ES-I3 (cell line): ENCODE measurements at regions not wholly inside any gene's neighbourhood (a gene's known extent, or its start where the extent isn't known, plus 50 kb on each side); places are given as distances from the start of the nearest gene placed in this dataset.

Experiments
- H3K36me3 ChIP-seq: 2 replicates; pipeline ENCODE4 v1.6.1; 2013; ENCODE audit warnings: mild to moderate bottlenecking, low read length, control low read depth, moderate library complexity; ENCODE audit not compliant: insufficient read depth
- H3K4me1 ChIP-seq: 2 replicates; pipeline ENCODE4 v1.6.1; 2013; ENCODE audit warnings: mild to moderate bottlenecking, control low read depth, low read length; ENCODE audit not compliant: insufficient read depth
- H3K9ac ChIP-seq: 2 replicates; pipeline ENCODE4 v1.6.1; 2013; ENCODE audit warnings: low read depth, mild to moderate bottlenecking, low read length, moderate library complexity
- H3K9me3 ChIP-seq: 2 replicates; pipeline ENCODE4 v1.6.1; 2013; ENCODE audit warnings: mild to moderate bottlenecking, low read length, moderate library complexity; ENCODE audit not compliant: control insufficient read depth, insufficient read depth

DNA sequence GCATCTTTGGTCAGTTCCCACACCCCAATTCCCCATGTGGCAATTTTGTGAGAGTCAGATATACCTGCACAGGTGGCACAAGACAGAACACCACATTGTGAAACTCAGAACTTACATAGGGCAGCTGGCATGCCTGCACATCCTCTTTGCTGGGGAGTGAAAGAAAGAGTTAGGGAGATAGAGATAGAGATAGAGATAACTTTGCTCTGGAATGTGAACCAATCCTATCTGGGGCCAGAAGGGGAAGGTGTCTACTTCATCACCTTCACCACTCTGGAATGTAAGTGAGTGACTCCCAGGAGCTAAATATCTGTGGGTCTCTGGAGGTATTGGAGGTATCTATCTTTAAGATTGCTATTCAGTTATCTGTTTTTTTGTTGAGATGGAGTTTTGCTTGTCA lies 289.2 kb downstream of the OGFRL1 start:
- Histone ChIP-seq H3K36me3 (no peaks in the 10 kb centered on the region), H3K9me3 (no peaks in the 10 kb centered on the region), H3K9ac (no peak overlapping the region), H3K4me1 (no peaks in the 10 kb centered on the region)

DNA sequence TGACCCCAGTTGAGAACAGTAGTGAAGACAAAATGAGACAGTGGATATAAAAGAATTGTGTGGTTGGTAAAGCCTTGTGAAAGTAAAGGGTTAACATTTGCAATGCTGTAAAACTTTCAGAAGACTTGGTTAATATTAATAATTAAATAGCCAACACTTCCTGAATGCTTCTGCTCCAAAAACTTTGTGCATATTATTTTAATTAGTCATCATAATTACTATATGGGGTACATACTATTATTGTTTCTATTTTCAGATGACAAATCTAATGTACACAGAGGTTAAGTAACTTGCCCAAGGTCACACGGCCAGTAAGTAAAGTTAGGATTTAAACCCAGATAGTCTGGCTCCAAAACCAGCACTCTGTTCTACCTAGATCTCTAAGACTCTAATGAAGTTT lies 291.3 kb downstream of the OGFRL1 start:
- Histone ChIP-seq H3K4me1 (no peaks in the 10 kb centered on the region), H3K9me3 (no peaks in the 10 kb centered on the region), H3K36me3 (no peaks in the 10 kb centered on the region), H3K9ac (no peak overlapping the region)

DNA sequence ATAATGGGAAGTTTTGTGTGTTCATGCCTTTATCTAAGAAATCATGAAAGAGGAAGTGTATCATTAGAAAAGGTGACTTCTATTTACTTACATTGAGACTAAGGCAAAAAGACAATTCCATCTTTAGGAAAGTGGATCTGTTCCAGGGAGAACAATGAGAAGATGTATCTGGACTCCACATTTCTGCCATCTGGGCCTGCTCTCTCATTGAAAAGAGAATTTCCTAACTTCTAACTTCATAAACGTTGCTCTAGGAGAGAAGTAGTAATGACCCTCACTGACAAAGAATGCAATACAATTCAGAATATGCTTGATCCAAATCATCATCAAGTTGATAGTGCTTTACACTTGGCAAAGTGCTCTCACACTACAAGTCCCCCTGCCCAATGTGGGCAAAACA lies 294.2 kb downstream of the OGFRL1 start:
- no peaks in the 10 kb centered on the region for H3K4me1 ChIP-seq
- H3K9ac ChIP-seq: no peak overlapping the region
- H3K36me3 ChIP-seq: no peaks in the 10 kb centered on the region
- H3K9me3 ChIP-seq: no peaks in the 10 kb centered on the region

DNA sequence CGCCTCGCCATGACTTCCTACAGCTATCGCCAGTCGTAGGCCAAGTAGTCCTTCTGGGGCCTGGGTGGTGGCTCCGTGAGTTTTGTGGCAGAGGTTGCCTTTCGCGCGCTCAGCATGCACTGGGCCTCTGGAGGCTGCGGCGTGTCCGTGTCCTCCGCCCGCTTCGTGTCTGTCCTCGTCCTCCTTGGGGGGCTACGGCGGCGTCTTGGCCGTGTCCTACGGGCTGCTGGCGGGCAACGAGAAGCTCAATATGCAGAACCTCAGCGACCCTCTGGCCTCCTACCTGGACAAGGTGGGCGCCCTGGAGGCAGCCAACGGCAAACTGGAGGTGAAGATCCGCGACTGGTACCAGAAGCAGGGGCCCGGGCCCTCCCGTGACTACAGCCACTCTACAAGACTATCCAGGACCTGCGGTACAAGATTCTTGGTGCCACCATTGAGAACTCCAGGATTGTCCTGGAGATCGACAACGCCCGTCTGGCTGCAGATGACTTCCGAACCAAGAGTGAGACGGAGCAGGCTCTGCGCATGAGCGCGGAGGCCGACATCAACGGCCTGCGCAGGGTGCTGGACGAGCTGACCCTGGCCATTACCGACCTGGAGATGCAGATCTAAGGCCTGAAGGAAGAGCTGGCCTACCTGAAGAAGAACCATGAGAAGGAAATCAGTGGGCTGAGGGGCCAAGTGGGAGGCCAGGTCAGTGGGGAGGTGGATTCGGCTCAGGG lies 296.3 kb downstream of the OGFRL1 start:
- no peaks in the 10 kb centered on the region for H3K9me3 ChIP-seq
- H3K9ac ChIP-seq: no peak overlapping the region
- H3K36me3 ChIP-seq: no peaks in the 10 kb centered on the region
- no peaks in the 10 kb centered on the region for H3K4me1 ChIP-seq

DNA sequence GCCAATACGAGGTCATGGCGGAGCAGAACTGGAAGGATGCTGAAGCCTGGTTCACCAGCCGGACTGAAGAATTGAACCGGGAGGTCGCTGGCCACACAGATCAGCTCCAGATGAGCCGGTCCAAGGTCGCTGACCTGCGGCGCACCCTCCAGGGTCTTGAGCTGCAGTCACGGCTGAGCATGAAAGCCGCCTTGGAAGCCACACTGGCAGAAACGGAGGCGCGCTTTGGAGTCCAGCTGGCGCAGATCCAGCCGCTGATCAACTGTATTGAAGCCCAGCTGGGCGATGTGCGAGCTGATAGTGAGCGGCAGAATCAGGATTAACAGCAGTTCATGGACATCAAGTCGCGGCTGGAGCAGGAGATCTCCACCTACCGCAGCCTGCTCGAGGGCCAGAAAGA lies 296.9 kb downstream of the OGFRL1 start:
- Histone ChIP-seq H3K36me3 (no peaks in the 10 kb centered on the region), H3K4me1 (no peaks in the 10 kb centered on the region), H3K9ac (no peak overlapping the region), H3K9me3 (no peaks in the 10 kb centered on the region)

DNA sequence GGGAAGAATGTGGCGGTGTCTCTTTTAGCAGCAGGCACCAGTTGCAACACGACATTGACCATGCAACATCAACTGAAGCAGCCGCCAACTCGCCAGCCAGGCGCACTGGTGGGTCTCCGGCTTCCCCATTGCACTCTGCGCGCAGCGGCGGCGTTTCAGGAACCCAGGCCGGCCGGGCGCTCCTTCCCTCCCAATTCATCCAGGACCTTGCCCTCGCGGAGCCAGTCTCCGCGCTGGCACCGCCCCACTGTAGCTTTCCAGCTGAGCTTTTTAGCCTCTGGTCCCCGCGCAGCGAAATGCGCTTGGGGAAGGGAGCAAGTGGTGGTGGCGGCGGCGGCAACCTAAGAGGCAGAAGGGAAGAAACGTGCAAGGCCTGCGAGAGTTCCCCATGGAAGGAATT lies 297.9 kb upstream of the RIMS1 start:
- no peak overlapping the region for H3K9ac ChIP-seq
- no peaks in the 10 kb centered on the region for H3K36me3 ChIP-seq
- H3K9me3 ChIP-seq: no peaks in the 10 kb centered on the region
- no peaks in the 10 kb centered on the region for H3K4me1 ChIP-seq

DNA sequence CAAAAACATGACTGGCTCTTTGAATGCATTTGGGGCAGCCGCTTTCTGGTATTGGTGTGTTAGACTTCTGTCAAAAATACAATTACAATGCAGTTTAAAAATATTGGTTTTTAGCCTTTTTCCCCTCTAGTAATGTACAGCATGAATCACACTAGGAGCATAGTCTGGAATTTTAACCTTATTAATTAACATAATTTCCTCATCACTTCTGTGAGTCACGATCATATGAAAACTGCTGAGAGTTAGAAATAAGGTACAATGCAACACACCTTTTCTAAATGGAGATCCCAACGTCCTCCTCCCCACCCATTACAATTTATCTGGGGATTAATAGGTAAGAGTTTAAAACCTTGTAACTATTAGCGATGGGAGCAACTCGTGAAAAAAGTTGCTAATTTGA lies 297.1 kb upstream of the RIMS1 start:
- H3K36me3 ChIP-seq: no peaks in the 10 kb centered on the region
- no peak overlapping the region for H3K9ac ChIP-seq
- H3K9me3 ChIP-seq: no peaks in the 10 kb centered on the region
- no peaks in the 10 kb centered on the region for H3K4me1 ChIP-seq

DNA sequence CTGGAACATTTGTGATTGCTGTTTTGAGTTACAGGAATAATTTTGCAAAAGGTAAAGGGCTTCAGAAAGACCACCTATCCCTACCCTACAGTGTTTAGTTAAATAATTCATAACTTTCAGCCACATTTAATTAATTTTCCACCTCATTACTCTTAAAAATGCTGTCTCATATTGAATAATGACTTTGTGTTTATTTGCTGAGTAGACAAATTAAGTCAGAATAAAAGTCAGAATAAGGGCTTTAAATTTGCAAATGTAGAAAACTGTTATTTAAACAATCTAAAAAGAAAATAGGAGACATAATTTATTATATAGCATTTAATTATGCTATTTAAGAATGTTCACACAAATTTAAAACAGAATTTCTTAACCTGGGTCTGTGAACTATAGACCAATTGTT lies 293.7 kb upstream of the RIMS1 start:
- H3K9me3 ChIP-seq: no peaks in the 10 kb centered on the region
- no peaks in the 10 kb centered on the region for H3K4me1 ChIP-seq
- no peak overlapping the region for H3K9ac ChIP-seq
- H3K36me3 ChIP-seq: no peaks in the 10 kb centered on the region

DNA sequence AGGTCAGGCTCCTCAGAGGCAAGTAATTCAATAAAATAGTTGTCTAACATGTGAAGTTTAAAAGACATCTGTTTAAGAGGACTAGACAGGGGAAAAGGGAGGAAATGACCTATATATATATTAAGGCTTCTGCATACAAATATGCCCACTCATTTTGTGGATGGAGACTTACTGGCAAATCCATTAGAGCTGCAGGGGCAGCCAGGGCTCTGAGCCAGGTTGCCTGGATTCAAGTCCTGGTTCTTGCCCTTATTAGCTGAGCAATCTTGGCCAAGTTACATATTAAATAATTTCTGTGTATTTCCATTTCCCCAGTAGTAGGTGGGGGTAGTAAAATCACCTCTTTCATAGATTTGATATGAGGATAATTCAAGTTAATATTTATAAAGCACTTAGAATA lies 287.0 kb upstream of the RIMS1 start:
- no peak overlapping the region for H3K9ac ChIP-seq
- no peaks in the 10 kb centered on the region for H3K4me1 ChIP-seq
- no peaks in the 10 kb centered on the region for H3K36me3 ChIP-seq
- no peaks in the 10 kb centered on the region for H3K9me3 ChIP-seq

DNA sequence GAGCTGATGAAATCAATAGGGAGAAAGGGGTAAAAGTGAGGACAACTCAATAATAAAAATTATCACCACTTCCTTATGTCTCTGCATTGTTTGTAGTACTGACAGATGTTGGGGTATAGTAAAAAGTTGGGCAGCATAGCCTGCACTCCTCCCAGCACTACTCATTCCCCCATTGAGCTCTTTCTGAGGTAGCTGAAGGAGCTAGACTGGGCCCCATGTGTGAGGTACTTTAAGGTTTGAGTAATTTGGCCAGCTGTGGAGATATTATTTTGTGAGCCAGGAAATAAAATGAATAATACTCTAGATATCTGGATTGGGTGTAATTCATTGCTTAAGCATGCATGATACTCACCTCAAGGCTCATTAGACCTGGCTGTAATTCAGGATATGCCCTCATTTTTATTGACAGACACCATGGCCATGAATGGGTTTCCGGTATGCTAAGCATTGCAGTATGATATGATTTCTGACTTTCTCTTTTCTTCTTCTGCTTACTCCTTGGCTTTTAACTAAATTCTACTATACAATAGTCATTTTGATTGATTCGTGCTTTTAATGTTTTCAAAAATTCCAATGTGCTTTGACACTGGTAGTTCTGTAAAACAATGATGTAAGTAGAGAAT lies 283.9 kb upstream of the RIMS1 start:
- Histone ChIP-seq H3K36me3 (no peaks in the 10 kb centered on the region), H3K9me3 (no peaks in the 10 kb centered on the region), H3K4me1 (no peaks in the 10 kb centered on the region; the same call in 1 of the 2 replicates), H3K9ac (no peak overlapping the region)

DNA sequence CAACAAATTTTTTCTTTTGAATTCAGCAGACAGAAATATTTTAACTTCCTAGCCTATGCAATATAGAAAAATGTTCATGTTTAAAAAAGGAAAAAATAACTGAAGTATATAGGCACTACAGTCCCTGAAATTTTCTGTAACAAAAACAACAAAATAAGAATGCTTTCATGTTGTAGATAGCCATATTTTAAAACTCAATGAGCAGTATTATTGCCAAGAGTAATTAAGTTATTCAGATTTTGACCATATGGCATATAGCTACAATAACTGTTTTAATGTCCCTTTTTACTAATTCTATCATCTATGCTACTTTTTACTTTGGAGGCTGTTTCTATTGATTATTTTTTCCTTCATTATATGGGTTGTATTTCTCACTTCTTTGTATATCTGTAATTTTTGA lies 283.3 kb upstream of the RIMS1 start:
- Histone ChIP-seq H3K9me3 (no peaks in the 10 kb centered on the region), H3K9ac (no peak overlapping the region), H3K36me3 (no peaks in the 10 kb centered on the region), H3K4me1 (no peaks in the 10 kb centered on the region; the same call in 1 of the 2 replicates)

DNA sequence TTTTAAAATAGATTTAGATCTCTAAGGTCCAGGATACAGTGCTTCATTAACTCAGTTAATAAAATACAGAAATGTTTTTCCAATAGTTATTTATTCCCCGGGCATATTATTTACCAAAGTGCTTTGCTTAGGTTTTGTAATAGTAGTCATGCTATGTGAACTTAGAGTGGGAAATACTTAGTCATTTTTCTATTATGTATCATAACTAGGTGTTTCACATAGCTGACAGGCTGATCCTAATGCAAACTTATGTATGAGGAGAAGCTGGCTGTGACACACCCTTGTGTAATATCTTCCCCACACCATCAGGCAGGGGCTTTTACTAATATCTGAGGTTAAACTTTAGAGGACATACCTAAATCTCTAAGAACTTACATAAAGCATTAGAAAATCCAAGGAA lies 277.7 kb upstream of the RIMS1 start:
- Histone ChIP-seq H3K4me1 (peaks cover 4% of the 10 kb centered on the region; the same call in 1 of the 2 replicates), H3K36me3 (no peaks in the 10 kb centered on the region), H3K9me3 (no peaks in the 10 kb centered on the region)

DNA sequence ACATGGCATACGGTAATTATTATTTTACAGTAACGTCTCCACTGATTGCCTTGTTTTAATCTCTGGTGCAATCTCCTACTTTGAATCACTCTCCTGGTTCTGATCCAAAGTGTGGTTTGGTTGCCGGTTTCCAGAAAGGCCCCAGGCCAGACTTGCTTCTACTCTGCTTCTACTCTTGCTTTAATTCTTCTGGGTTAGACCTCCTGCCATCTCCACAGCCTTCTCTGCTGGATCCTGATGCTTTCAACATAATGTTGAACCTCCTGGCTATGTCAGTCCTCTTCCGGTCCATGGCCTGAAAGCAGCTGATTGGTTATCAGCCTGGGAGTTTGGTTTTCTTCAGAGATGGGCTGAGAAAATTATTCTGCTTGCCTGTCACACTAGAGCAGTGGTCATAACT lies 266.5 kb upstream of the RIMS1 start:
- H3K36me3 ChIP-seq: no peaks in the 10 kb centered on the region
- H3K9me3 ChIP-seq: no peaks in the 10 kb centered on the region
- no peak overlapping the region for H3K9ac ChIP-seq
- H3K4me1 ChIP-seq: no peaks in the 10 kb centered on the region

More for the DNA sequence above, 277.7 kb upstream of the RIMS1 start:
- no peak overlapping the region for H3K9ac ChIP-seq

DNA sequence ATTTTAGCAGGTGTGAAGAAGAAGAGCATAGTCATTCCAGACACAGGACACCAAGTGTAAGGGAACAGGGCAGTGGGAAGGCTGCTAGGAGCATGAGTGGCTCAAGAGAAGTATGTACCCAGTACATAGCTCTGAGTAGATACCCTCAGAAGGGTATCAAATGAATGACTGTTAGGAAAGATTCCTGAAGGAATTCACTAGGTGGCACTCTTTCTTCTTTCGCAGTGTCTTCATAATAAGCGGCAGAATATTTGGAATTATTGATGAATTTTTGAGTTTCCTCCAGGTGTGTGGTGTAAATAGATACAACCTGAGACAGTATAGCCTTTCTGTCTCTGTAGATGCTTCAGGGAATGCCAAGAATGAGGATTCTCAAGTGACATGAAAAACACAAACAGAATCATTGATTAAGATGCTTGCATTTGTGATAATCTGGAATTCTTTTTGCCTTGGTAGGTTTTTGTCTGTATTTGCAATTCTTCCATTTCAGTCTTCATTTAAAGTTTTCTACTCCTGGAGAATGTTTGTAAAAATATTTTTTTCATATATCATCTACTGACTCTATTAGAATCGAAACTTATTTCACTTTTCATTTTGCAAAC lies 264.3 kb upstream of the RIMS1 start:
- no peaks in the 10 kb centered on the region for H3K4me1 ChIP-seq
- no peaks in the 10 kb centered on the region; the same call in 1 of the 2 replicates for H3K36me3 ChIP-seq
- no peak overlapping the region for H3K9ac ChIP-seq
- H3K9me3 ChIP-seq: peaks cover 7% of the 10 kb centered on the region

DNA sequence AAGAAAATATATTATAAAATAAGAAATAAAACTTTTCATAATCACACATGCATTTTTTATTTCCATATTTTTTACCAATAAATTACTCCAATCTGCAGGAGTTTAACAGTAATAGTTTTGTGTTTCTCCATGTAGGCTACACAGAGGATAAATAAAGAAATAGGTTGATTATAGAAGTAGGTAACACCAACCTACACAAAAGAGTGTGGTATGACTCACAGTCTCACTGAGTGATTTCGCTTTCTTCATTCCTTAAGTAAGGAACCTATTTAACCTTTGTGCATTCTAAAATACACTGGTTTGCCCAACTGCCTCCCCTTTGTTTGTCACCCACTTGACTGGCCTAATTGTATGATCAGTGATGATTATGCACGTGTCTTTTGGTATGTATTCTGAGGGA lies 244.2 kb upstream of the RIMS1 start:
- H3K36me3 ChIP-seq: no peaks in the 10 kb centered on the region
- H3K9ac ChIP-seq: no peak overlapping the region
- no peaks in the 10 kb centered on the region for H3K4me1 ChIP-seq
- H3K9me3 ChIP-seq: no peaks in the 10 kb centered on the region
